Effector memory CD8-positive, alpha-beta T cell (primary cell): ENCODE measurements at regions not wholly inside any gene's neighbourhood (a gene's known extent, or its start where the extent isn't known, plus 50 kb on each side); places are given as distances from the start of the nearest gene placed in this dataset.

Source experiments
- ATAC-seq: fragments of 150-1000 bp; cut with Tn5 transposase; replicated peaks from 2 replicates; pipeline ENCODE4 v1.10.0; 2021; ENCODE audit warnings: mild to moderate bottlenecking, moderate library complexity
- DNase-seq, 3 experiments: peaks; one replicate each; pipeline ENCODE4 v3.0.0; 2021
- H3K27ac Mint-ChIP-seq, 2 donors: one replicate each; pipeline ENCODE4 v1.8.0; 2022; ENCODE audit warnings: mild to moderate bottlenecking in 2 of 2, mixed read lengths in 2 of 2, moderate library complexity in 2 of 2
- H3K27me3 Mint-ChIP-seq, 2 donors: one replicate each; pipeline ENCODE4 v1.8.0; 2022; ENCODE audit warnings: mixed read lengths in 2 of 2
- H3K36me3 Mint-ChIP-seq: one replicate; pipeline ENCODE4 v1.8.0; 2022; ENCODE audit warnings: mild to moderate bottlenecking, moderate library complexity, mixed read lengths; ENCODE audit not compliant: insufficient read depth
- H3K4me1 Mint-ChIP-seq, 2 donors: one replicate each; pipeline ENCODE4 v1.8.0; 2022; ENCODE audit warnings: low read depth in 2 of 2, mixed read lengths in 2 of 2
- H3K4me3 Mint-ChIP-seq, 2 donors: one replicate each; pipeline ENCODE4 v1.8.0; 2022; ENCODE audit warnings: mild to moderate bottlenecking in 2 of 2, mixed read lengths in 2 of 2, moderate library complexity in 2 of 2
- H3K9me3 Mint-ChIP-seq, 2 donors: one replicate each; pipeline ENCODE4 v1.8.0; 2022; ENCODE audit warnings: mixed read lengths in 2 of 2

DNA sequence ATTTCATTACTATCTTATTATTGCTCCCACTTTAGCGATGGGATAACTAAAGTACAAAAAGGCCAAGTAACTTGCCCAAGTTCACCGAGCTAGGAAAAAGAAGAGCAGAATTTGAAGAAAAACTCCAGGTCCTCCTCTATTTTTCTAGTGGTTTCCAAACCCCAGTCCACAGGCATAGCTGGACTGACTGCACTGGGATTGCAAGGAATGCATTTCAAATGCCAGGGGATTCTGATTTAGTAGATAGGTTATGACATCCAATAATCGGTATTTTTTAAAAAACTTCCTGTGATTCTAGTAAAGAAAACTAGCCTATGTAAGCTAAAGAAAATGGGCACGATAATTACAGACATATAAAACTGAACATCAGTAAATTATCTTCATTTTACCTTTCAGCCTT lies 62.7 kb upstream of the GALNT5 start:
- ATAC-seq, result no peak
- Mint-ChIP-seq H3K36me3 (no peaks in the 10 kb centered on the region), H3K4me1 (no peaks in the 10 kb centered on the region)

GRCh38 chr2:157196956-157197355 lies 60.5 kb upstream of the GALNT5 start:
- no peaks in the 10 kb centered on the region for H3K36me3 Mint-ChIP-seq
- no peaks in the 10 kb centered on the region for H3K4me1 Mint-ChIP-seq
- no peak overlapping the region for H3K4me3 Mint-ChIP-seq
- ATAC-seq (no peak), DNase-seq (no peak)
- peaks cover 0 to under 1% of the 10 kb centered on the region in 2 donors for H3K27me3 Mint-ChIP-seq
- H3K9me3 Mint-ChIP-seq, result no peaks in the 10 kb centered on the region
- H3K27ac Mint-ChIP-seq, result no peak overlapping the region

More for the DNA sequence above, 62.7 kb upstream of the GALNT5 start:
- no peak for DNase-seq
- Mint-ChIP-seq H3K27me3 (peaks cover 0 to 10% of the 10 kb centered on the region in 2 donors), H3K9me3 (no peaks in the 10 kb centered on the region), H3K27ac (no peak overlapping the region), H3K4me3 (no peak overlapping the region)

DNA sequence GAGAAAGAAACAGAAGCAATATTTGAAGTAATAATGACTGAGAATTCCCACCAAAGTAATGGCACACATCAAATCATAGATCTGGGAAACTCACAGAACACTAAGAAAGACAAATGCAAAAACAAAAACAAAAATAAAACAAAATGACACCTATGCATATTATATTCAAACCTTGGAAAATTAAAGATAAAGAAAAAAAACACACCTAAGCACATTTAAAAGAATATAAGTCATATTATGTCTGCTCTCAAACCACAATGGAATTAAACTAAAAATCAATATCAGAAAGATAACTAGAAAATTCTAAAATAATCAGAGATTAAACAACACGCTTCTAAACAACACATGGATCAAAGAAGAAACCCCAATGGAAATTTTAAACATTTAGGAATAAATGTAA lies 59.7 kb upstream of the GALNT5 start:
- Mint-ChIP-seq H3K27me3 (no peaks in the 10 kb centered on the region), H3K4me3 (no peak overlapping the region), H3K9me3 (no peaks in the 10 kb centered on the region), H3K36me3 (no peaks in the 10 kb centered on the region), H3K4me1 (no peaks in the 10 kb centered on the region), H3K27ac (no peak overlapping the region)
- ATAC-seq (no peak), DNase-seq (no peak)

- Mint-ChIP-seq H3K27ac (no peak overlapping the region), H3K36me3 (no peaks in the 10 kb centered on the region), H3K4me3 (no peak overlapping the region), H3K27me3 (peaks cover 0 to 6% of the 10 kb centered on the region in 2 donors), H3K4me1 (no peaks in the 10 kb centered on the region), H3K9me3 (no peaks in the 10 kb centered on the region)
- no peak for DNase-seq
- ATAC-seq, result no peak
Measured at GRCh38 chr2:157203651-157204050, 53.9 kb upstream of the GALNT5 start.

DNA sequence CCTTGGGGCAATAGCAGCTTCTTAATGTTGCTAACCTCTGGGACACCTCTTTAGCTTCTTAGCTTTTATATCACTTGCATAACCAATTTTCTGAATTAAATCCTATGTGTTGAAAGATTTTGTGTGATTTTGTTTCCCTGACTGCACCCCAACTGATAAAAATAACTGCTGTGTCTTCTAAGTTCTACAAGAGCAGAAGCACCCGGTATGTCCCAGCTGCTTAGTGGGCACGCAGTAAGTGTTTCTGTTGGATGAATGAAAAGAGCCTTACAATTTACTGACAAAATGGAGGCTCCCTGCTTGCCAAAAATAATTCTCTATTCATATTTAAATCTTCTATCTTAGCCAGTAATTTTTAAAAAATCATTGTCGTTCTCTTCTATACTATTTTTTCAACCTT lies 53.1 kb upstream of the GALNT5 start:
- Mint-ChIP-seq H3K27me3 (peaks cover 0 to 6% of the 10 kb centered on the region in 2 donors), H3K27ac (no peak overlapping the region), H3K9me3 (no peaks in the 10 kb centered on the region), H3K4me3 (no peak overlapping the region), H3K4me1 (no peaks in the 10 kb centered on the region), H3K36me3 (no peaks in the 10 kb centered on the region)
- DNase-seq (no peak), ATAC-seq (no peak)

GRCh38 chr2:157206916-157207315 lies 50.6 kb upstream of the GALNT5 start:
- ATAC-seq (no peak), DNase-seq (no peak)
- no peak overlapping the region for H3K27ac Mint-ChIP-seq
- H3K27me3 Mint-ChIP-seq, result peaks cover 0 to 6% of the 10 kb centered on the region in 2 donors
- no peaks in the 10 kb centered on the region for H3K9me3 Mint-ChIP-seq
- no peaks in the 10 kb centered on the region for H3K36me3 Mint-ChIP-seq
- no peak overlapping the region for H3K4me3 Mint-ChIP-seq
- H3K4me1 Mint-ChIP-seq, result no peaks in the 10 kb centered on the region
